ENCODE measurements at regions not wholly inside any gene's neighbourhood (a gene's known extent, or its start where the extent isn't known, plus 50 kb on each side); places are given as distances from the start of the nearest gene placed in this dataset.

GRCh38 chr20:11588875-11589274 is 328.8 kb upstream of the BTBD3 start:
- H3K27me3 Mint-ChIP-seq = no peaks in the 10 kb centered on the region

GRCh38 chr20:11591965-11592364 is 325.7 kb upstream of the BTBD3 start:
- Mint-ChIP-seq H3K9me3 (peaks cover 10% of the 10 kb centered on the region), H3K36me3 (no peaks in the 10 kb centered on the region), H3K4me1 (no peaks in the 10 kb centered on the region), H3K27me3 (no peaks in the 10 kb centered on the region), H3K27ac (no peak overlapping the region), H3K4me3 (no peak overlapping the region)
- CTCF ChIA-PET = no interaction called here
- no peak for DNase-seq

More at GRCh38 chr20:11588875-11589274, 328.8 kb upstream of the BTBD3 start:
- H3K4me3 Mint-ChIP-seq = no peak overlapping the region
- no peaks in the 10 kb centered on the region for H3K4me1 Mint-ChIP-seq
- peaks cover 5% of the 10 kb centered on the region for H3K9me3 Mint-ChIP-seq
- no peaks in the 10 kb centered on the region for H3K36me3 Mint-ChIP-seq
- no peak for DNase-seq
- CTCF ChIA-PET = no interaction called here
- H3K27ac Mint-ChIP-seq = no peak overlapping the region

GRCh38 chr20:11604339-11604738 is 313.4 kb upstream of the BTBD3 start:
- H3K4me1 Mint-ChIP-seq = no peaks in the 10 kb centered on the region
- CTCF ChIA-PET = no interaction called here
- no peak overlapping the region for H3K4me3 Mint-ChIP-seq
- peaks cover 10% of the 10 kb centered on the region for H3K9me3 Mint-ChIP-seq
- no peaks in the 10 kb centered on the region for H3K36me3 Mint-ChIP-seq
- H3K27me3 Mint-ChIP-seq = no peaks in the 10 kb centered on the region
- no peak for DNase-seq
- H3K27ac Mint-ChIP-seq = no peak overlapping the region

GRCh38 chr20:11607047-11607446 is 310.6 kb upstream of the BTBD3 start:
- Mint-ChIP-seq H3K9me3 (peaks cover 19% of the 10 kb centered on the region), H3K4me3 (no peak overlapping the region), H3K27ac (no peak overlapping the region), H3K4me1 (no peaks in the 10 kb centered on the region), H3K27me3 (no peaks in the 10 kb centered on the region), H3K36me3 (no peaks in the 10 kb centered on the region)
- CTCF ChIA-PET = no interaction called here
- DNase-seq = no peak

GRCh38 chr20:11608736-11609135 is 309.0 kb upstream of the BTBD3 start:
- CTCF ChIA-PET = no interaction called here
- H3K4me1 Mint-ChIP-seq = no peaks in the 10 kb centered on the region
- H3K9me3 Mint-ChIP-seq = peaks cover 19% of the 10 kb centered on the region
- H3K36me3 Mint-ChIP-seq = no peaks in the 10 kb centered on the region
- H3K4me3 Mint-ChIP-seq = no peak overlapping the region
- no peak for DNase-seq
- no peaks in the 10 kb centered on the region for H3K27me3 Mint-ChIP-seq
- no peak overlapping the region for H3K27ac Mint-ChIP-seq

GRCh38 chr20:11624704-11625103 is 293.0 kb upstream of the BTBD3 start:
- DNase-seq = no peak
- Mint-ChIP-seq H3K9me3 (peaks cover 5% of the 10 kb centered on the region), H3K36me3 (no peaks in the 10 kb centered on the region), H3K27me3 (no peaks in the 10 kb centered on the region), H3K4me1 (no peaks in the 10 kb centered on the region), H3K27ac (no peak overlapping the region), H3K4me3 (no peak overlapping the region)
- CTCF ChIA-PET = no interaction called here

- H3K4me1 Mint-ChIP-seq = no peaks in the 10 kb centered on the region
- H3K4me3 Mint-ChIP-seq = no peak overlapping the region
- CTCF ChIA-PET = no interaction called here
- peaks cover 1% of the 10 kb centered on the region for H3K9me3 Mint-ChIP-seq
- no peaks in the 10 kb centered on the region for H3K36me3 Mint-ChIP-seq
- no peak for DNase-seq
- H3K27me3 Mint-ChIP-seq = no peaks in the 10 kb centered on the region
- H3K27ac Mint-ChIP-seq = no peak overlapping the region
Measured at GRCh38 chr20:11626551-11626950, 291.1 kb upstream of the BTBD3 start.

GRCh38 chr20:11642866-11643265 is 274.8 kb upstream of the BTBD3 start:
- Mint-ChIP-seq H3K4me1 (no peaks in the 10 kb centered on the region), H3K27me3 (no peaks in the 10 kb centered on the region), H3K9me3 (peaks cover 9% of the 10 kb centered on the region), H3K27ac (no peak overlapping the region), H3K36me3 (no peaks in the 10 kb centered on the region), H3K4me3 (no peak overlapping the region)
- CTCF ChIA-PET = no interaction called here
- no peak for DNase-seq

- Mint-ChIP-seq H3K4me1 (no peaks in the 10 kb centered on the region), H3K9me3 (peaks cover 11% of the 10 kb centered on the region), H3K36me3 (no peaks in the 10 kb centered on the region), H3K4me3 (no peak overlapping the region), H3K27me3 (no peaks in the 10 kb centered on the region), H3K27ac (no peak overlapping the region)
- DNase-seq = no peak
- CTCF ChIA-PET = no interaction called here
Measured at GRCh38 chr20:11646359-11646758, 271.3 kb upstream of the BTBD3 start.

GRCh38 chr20:11650566-11650965 is 267.1 kb upstream of the BTBD3 start:
- CTCF ChIA-PET = no interaction called here
- Mint-ChIP-seq H3K9me3 (peaks cover 11% of the 10 kb centered on the region), H3K27me3 (no peaks in the 10 kb centered on the region), H3K27ac (no peak overlapping the region), H3K4me3 (no peak overlapping the region), H3K4me1 (no peaks in the 10 kb centered on the region), H3K36me3 (no peaks in the 10 kb centered on the region)
- no peak for DNase-seq

- Mint-ChIP-seq H3K36me3 (no peaks in the 10 kb centered on the region), H3K4me1 (no peaks in the 10 kb centered on the region), H3K9me3 (peaks cover 6% of the 10 kb centered on the region), H3K27ac (no peak overlapping the region), H3K4me3 (no peak overlapping the region), H3K27me3 (no peaks in the 10 kb centered on the region)
- CTCF ChIA-PET = no interaction called here
- DNase-seq = no peak
Measured at GRCh38 chr20:11651138-11651537, 266.6 kb upstream of the BTBD3 start.

GRCh38 chr20:11651647-11652046 is 266.0 kb upstream of the BTBD3 start:
- no peak overlapping the region for H3K4me3 Mint-ChIP-seq

GRCh38 chr20:11652128-11652527 is 265.6 kb upstream of the BTBD3 start:
- Mint-ChIP-seq H3K4me1 (no peaks in the 10 kb centered on the region), H3K27me3 (no peaks in the 10 kb centered on the region), H3K9me3 (peaks cover 6% of the 10 kb centered on the region), H3K27ac (no peak overlapping the region), H3K4me3 (no peak overlapping the region), H3K36me3 (no peaks in the 10 kb centered on the region)
- CTCF ChIA-PET = no interaction called here
- no peak for DNase-seq

More at GRCh38 chr20:11651647-11652046, 266.0 kb upstream of the BTBD3 start:
- no peak for DNase-seq
- H3K36me3 Mint-ChIP-seq = no peaks in the 10 kb centered on the region
- H3K27ac Mint-ChIP-seq = no peak overlapping the region
- peaks cover 6% of the 10 kb centered on the region for H3K9me3 Mint-ChIP-seq
- no peaks in the 10 kb centered on the region for H3K4me1 Mint-ChIP-seq
- no peaks in the 10 kb centered on the region for H3K27me3 Mint-ChIP-seq
- CTCF ChIA-PET = no interaction called here

- Mint-ChIP-seq H3K27me3 (no peaks in the 10 kb centered on the region), H3K4me1 (no peaks in the 10 kb centered on the region), H3K9me3 (no peaks in the 10 kb centered on the region), H3K36me3 (no peaks in the 10 kb centered on the region), H3K4me3 (no peak overlapping the region), H3K27ac (no peak overlapping the region)
- DNase-seq = no peak
- CTCF ChIA-PET = no interaction called here
Measured at GRCh38 chr20:11654766-11655165, 262.9 kb upstream of the BTBD3 start.

GRCh38 chr20:11660673-11661072 is 257.0 kb upstream of the BTBD3 start:
- Mint-ChIP-seq H3K4me1 (no peaks in the 10 kb centered on the region), H3K9me3 (no peaks in the 10 kb centered on the region), H3K27me3 (no peaks in the 10 kb centered on the region), H3K4me3 (no peak overlapping the region), H3K27ac (no peak overlapping the region), H3K36me3 (no peaks in the 10 kb centered on the region)
- CTCF ChIA-PET = no interaction called here
- DNase-seq = no peak

- Mint-ChIP-seq H3K4me1 (no peaks in the 10 kb centered on the region), H3K36me3 (no peaks in the 10 kb centered on the region), H3K27me3 (no peaks in the 10 kb centered on the region), H3K9me3 (no peaks in the 10 kb centered on the region), H3K4me3 (no peak overlapping the region), H3K27ac (no peak overlapping the region)
- CTCF ChIA-PET = no interaction called here
- no peak for DNase-seq
Measured at GRCh38 chr20:11671015-11671511, 246.6 kb upstream of the BTBD3 start.
